Liver (tissue), 7 donors: ENCODE measurements at regions not wholly inside any gene's neighbourhood (a gene's known extent, or its start where the extent isn't known, plus 50 kb on each side); places are given as distances from the start of the nearest gene placed in this dataset.

Experiments
- DNase-seq: peaks from one replicate; pipeline ENCODE4 v3.0.0-alpha.2; 2017; ENCODE audit warnings: low spot score
- H3K27ac ChIP-seq, 2 donors: one replicate each; pipeline ENCODE4 v1.7.0; 2013; ENCODE audit warnings: inconsistent platforms in 2 of 2, low read length in 2 of 2, control low read depth in 1 of 2, low read depth in 1 of 2, mild to moderate bottlenecking in 1 of 2
- H3K27me3 ChIP-seq, 4 donors: one replicate each; pipeline versions ENCODE4 v1.6.1 to v1.7.0; 2013; ENCODE audit warnings: low read length in 3 of 4, inconsistent platforms in 1 of 4, mild to moderate bottlenecking in 1 of 4, moderate library complexity in 1 of 4; ENCODE audit not compliant: control insufficient read depth in 4 of 4, insufficient read depth in 4 of 4
- H3K36me3 ChIP-seq, 4 donors: one replicate each; pipeline versions ENCODE4 v1.6.1 to v1.7.0; 2013; ENCODE audit warnings: low read length in 3 of 4, mild to moderate bottlenecking in 3 of 4, low read depth in 1 of 4, moderate library complexity in 1 of 4; ENCODE audit not compliant: control insufficient read depth in 4 of 4, insufficient read depth in 3 of 4
- H3K4me1 ChIP-seq, 4 donors: one replicate each; pipeline versions ENCODE4 v1.6.1 to v1.7.0; 2013; ENCODE audit warnings: low read length in 3 of 4, mild to moderate bottlenecking in 3 of 4, moderate library complexity in 1 of 4; ENCODE audit not compliant: control insufficient read depth in 4 of 4, insufficient read depth in 4 of 4
- H3K4me3 ChIP-seq, 3 donors: one replicate each; pipeline versions ENCODE4 v1.6.1 to v1.7.0; 2013; ENCODE audit warnings: low read length in 3 of 3, control low read depth in 1 of 3, low read depth in 1 of 3, mild to moderate bottlenecking in 1 of 3
- H3K9ac ChIP-seq, 2 donors: one replicate each; pipeline ENCODE4 v1.7.0; 2013; ENCODE audit warnings: low read length in 2 of 2, mild to moderate bottlenecking in 2 of 2, moderate library complexity in 2 of 2, control low read depth in 1 of 2, low read depth in 1 of 2
- H3K9me3 ChIP-seq, 4 donors: one replicate each; pipeline versions ENCODE4 v1.6.1 to v1.7.0; 2013; ENCODE audit warnings: low read length in 3 of 4; ENCODE audit not compliant: control insufficient read depth in 4 of 4
- ATF3 ChIP-seq: IDR thresholded peaks from 2 replicates; pipeline ENCODE4 v1.6.1; 2016; ENCODE audit warnings: antibody characterized with exemption
- FOXA1 ChIP-seq: IDR thresholded peaks from 2 replicates; pipeline ENCODE4 v1.6.1; 2016; ENCODE audit warnings: antibody characterized with exemption
- FOXA2 ChIP-seq: IDR thresholded peaks from 2 replicates; pipeline ENCODE4 v1.6.1; 2016; ENCODE audit warnings: antibody characterized with exemption
- GABPA ChIP-seq, 2 donors: IDR thresholded peaks in 1 of 2; conservative IDR thresholded peaks in 1 of 2; 2 replicates each; pipeline ENCODE4 v1.6.1; 2016; ENCODE audit warnings: antibody characterized with exemption in 2 of 2, mild to moderate bottlenecking in 1 of 2, moderate library complexity in 1 of 2
- HNF4A ChIP-seq, 2 donors: conservative IDR thresholded peaks; 2 replicates each; pipeline ENCODE4 v1.6.1; 2016; ENCODE audit warnings: antibody characterized with exemption in 2 of 2, mild to moderate bottlenecking in 2 of 2
- HNF4G ChIP-seq: IDR thresholded peaks from 2 replicates; pipeline ENCODE4 v1.6.1; 2016; ENCODE audit warnings: antibody characterized with exemption
- JUND ChIP-seq, 2 donors: IDR thresholded peaks; 2 replicates each; pipeline ENCODE4 v1.6.1; 2016; ENCODE audit warnings: antibody characterized with exemption in 2 of 2
- NR2F2 ChIP-seq: IDR thresholded peaks from 2 replicates; pipeline ENCODE4 v1.6.1; 2016; ENCODE audit warnings: antibody characterized with exemption
- RAD21 ChIP-seq, 2 donors: IDR thresholded peaks; 2 replicates each; pipeline ENCODE4 v1.6.1; 2016; ENCODE audit warnings: antibody characterized with exemption in 2 of 2, mild to moderate bottlenecking in 2 of 2
- REST ChIP-seq: IDR thresholded peaks from 2 replicates; pipeline ENCODE4 v1.6.1; 2016; ENCODE audit warnings: antibody characterized with exemption, mild to moderate bottlenecking
- RXRA ChIP-seq, 2 donors: IDR thresholded peaks; 2 replicates each; pipeline ENCODE4 v1.6.1; 2017 to 2018; ENCODE audit warnings: antibody characterized with exemption in 2 of 2, mild to moderate bottlenecking in 1 of 2
- SP1 ChIP-seq: IDR thresholded peaks from 2 replicates; pipeline ENCODE4 v1.6.1; 2018; ENCODE audit warnings: antibody characterized with exemption, mild to moderate bottlenecking
- TAF1 ChIP-seq: conservative IDR thresholded peaks from 2 replicates; pipeline ENCODE4 v1.6.1; 2016; ENCODE audit warnings: antibody characterized with exemption, mild to moderate bottlenecking
- YY1 ChIP-seq: IDR thresholded peaks from 2 replicates; pipeline ENCODE4 v1.6.1; 2016; ENCODE audit warnings: antibody characterized with exemption, mild to moderate bottlenecking
- WGBS: extraction: QIAGEN DNeasy Blood & Tissue Kit; methylation state at CpG from one replicate; pipeline ENCODE4 v1.1.7; 2013; 5-methylcytosine and 5-hydroxymethylcytosine counted together
- TF ChIP-seq, protein P1 (sequence below): IDR thresholded peaks from 2 replicates; pipeline ENCODE4 v1.6.1; 2016; ENCODE audit warnings: antibody characterized with exemption
- donor health status: healthy.
- donor health status: healthy.
- donor health status: healthy.
- donor health status: healthy.

DNA sequence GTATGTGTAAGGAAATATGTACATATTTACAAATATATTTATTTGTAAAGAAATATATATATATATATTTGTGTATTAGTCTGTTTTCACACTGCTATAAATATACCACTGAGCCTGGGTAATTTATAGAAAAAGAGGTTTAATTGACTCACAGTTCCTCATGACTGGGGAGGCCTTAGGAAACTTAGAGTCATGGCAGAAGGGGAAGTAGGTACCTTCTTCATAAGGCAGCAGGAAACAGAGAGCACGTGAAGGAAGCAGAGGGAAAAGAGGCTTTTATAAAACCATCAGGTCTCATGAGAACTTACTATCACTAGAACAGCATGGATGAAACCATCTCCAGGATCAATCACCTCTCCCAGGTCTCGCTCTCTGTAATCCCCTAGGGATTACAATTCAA, 644.5 kb upstream of the HS3ST5 start:
- H3K27ac ChIP-seq = no peak overlapping the region
- no peak overlapping the region for H3K4me3 ChIP-seq
- DNase-seq = no peak
- no peaks in the 10 kb centered on the region for H3K4me1 ChIP-seq
- H3K9ac ChIP-seq = no peak overlapping the region
- TF ChIP-seq ATF3 (no peak), NR2F2 (no peak), GABPA (IDR thresholded peaks at IDR 0.05 in 1 of 2, conservative IDR thresholded peaks at IDR 0.05 in 1 of 2) (no peak), HNF4G (no peak), JUND (IDR thresholded peaks at IDR 0.05) (no peak), REST (no peak), RXRA (IDR thresholded peaks at IDR 0.05) (no peak), SP1 (no peak), RAD21 (IDR thresholded peaks at IDR 0.05) (no peak), YY1 (no peak), HNF4A (conservative IDR thresholded peaks at IDR 0.05) (no peak), TAF1 (no peak)
- TF ChIP-seq, protein P1, sequence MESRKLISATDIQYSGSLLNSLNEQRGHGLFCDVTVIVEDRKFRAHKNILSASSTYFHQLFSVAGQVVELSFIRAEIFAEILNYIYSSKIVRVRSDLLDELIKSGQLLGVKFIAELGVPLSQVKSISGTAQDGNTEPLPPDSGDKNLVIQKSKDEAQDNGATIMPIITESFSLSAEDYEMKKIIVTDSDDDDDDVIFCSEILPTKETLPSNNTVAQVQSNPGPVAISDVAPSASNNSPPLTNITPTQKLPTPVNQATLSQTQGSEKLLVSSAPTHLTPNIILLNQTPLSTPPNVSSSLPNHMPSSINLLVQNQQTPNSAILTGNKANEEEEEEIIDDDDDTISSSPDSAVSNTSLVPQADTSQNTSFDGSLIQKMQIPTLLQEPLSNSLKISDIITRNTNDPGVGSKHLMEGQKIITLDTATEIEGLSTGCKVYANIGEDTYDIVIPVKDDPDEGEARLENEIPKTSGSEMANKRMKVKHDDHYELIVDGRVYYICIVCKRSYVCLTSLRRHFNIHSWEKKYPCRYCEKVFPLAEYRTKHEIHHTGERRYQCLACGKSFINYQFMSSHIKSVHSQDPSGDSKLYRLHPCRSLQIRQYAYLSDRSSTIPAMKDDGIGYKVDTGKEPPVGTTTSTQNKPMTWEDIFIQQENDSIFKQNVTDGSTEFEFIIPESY = no peak
- H3K36me3 ChIP-seq = no peaks in the 10 kb centered on the region
- H3K27me3 ChIP-seq = no peaks in the 10 kb centered on the region
- no peaks in the 10 kb centered on the region for H3K9me3 ChIP-seq
- 82% methylated on average over 2 of the region's 2 CpGs for WGBS

DNA sequence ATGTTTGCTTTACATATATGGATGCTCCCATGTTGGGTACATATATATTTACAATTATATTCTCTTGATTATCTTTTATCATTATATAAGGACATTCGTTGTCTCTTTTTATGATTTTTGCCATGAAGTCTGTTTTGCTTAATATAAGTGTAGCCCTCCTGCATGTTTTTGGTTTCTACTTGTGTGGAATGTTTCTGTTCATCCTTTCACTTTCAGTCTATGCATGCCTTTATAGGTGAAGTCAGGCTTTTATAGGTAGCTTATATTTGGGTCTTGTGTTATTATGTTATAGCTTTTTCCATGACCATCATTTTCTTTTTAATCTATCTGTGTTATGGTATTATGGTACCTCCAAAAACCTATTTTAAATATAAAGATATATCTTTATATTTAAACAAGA, 612.5 kb upstream of the HS3ST5 start:
- TF ChIP-seq NR2F2 (no peak), RAD21 (IDR thresholded peaks at IDR 0.05) (no peak), FOXA1 (no peak), FOXA2 (no peak), HNF4G (no peak), GABPA (IDR thresholded peaks at IDR 0.05 in 1 of 2, conservative IDR thresholded peaks at IDR 0.05 in 1 of 2) (no peak), REST (no peak), ATF3 (no peak)
- Histone ChIP-seq H3K36me3 (no peaks in the 10 kb centered on the region), H3K9me3 (no peaks in the 10 kb centered on the region), H3K27ac (no peak overlapping the region), H3K27me3 (no peaks in the 10 kb centered on the region), H3K9ac (no peak overlapping the region), H3K4me1 (no peaks in the 10 kb centered on the region), H3K4me3 (no peak overlapping the region)
- no peak for DNase-seq
- WGBS = 48% methylated on average over 1 of the region's 1 CpG
